AG09309 (cell line): ENCODE measurements at regions not wholly inside any gene's neighbourhood (a gene's known extent, or its start where the extent isn't known, plus 50 kb on each side); places are given as distances from the start of the nearest gene placed in this dataset.

Experiments
- DNase-seq: peaks from one replicate; pipeline ENCODE4 v3.0.0-alpha.2; 2010; ENCODE audit warnings: low read depth
- H3K4me3 ChIP-seq: 2 replicates; pipeline ENCODE4 v1.5.1; 2011; ENCODE audit warnings: mild to moderate bottlenecking, low read depth, low read length, moderate library complexity; ENCODE audit not compliant: control insufficient read depth
- TF ChIP-seq, protein P1 (sequence below): IDR thresholded peaks from 2 replicates; pipeline ENCODE4 v1.5.1; 2011; ENCODE audit warnings: mild to moderate bottlenecking, low read depth, low read length, inconsistent platforms; ENCODE audit not compliant: insufficient read depth, control insufficient read depth; ENCODE audit errors: missing control alignments

DNA sequence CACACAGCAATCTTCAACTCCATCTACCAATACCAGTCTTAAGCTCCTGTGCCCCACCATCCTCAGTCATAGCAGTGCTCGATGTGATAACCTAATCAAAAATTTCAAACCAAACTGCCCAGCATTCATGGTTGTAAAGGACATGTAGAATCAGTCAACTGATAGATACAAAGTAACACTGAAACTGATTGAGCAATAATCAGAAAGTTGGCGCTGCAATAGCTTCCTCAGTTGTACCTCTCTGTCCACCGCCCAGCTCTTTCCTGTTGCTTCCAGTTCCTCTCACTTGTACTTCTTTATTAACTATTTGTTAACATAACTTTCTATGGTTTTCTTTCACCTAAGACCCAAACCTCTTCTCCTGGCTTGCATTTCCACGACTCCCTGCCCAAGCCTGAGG, 745.7 kb downstream of the PDCD6IP start:
- TF ChIP-seq, protein P1, sequence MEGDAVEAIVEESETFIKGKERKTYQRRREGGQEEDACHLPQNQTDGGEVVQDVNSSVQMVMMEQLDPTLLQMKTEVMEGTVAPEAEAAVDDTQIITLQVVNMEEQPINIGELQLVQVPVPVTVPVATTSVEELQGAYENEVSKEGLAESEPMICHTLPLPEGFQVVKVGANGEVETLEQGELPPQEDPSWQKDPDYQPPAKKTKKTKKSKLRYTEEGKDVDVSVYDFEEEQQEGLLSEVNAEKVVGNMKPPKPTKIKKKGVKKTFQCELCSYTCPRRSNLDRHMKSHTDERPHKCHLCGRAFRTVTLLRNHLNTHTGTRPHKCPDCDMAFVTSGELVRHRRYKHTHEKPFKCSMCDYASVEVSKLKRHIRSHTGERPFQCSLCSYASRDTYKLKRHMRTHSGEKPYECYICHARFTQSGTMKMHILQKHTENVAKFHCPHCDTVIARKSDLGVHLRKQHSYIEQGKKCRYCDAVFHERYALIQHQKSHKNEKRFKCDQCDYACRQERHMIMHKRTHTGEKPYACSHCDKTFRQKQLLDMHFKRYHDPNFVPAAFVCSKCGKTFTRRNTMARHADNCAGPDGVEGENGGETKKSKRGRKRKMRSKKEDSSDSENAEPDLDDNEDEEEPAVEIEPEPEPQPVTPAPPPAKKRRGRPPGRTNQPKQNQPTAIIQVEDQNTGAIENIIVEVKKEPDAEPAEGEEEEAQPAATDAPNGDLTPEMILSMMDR = no peak
- no peak for DNase-seq
- H3K4me3 ChIP-seq = no peak overlapping the region

DNA sequence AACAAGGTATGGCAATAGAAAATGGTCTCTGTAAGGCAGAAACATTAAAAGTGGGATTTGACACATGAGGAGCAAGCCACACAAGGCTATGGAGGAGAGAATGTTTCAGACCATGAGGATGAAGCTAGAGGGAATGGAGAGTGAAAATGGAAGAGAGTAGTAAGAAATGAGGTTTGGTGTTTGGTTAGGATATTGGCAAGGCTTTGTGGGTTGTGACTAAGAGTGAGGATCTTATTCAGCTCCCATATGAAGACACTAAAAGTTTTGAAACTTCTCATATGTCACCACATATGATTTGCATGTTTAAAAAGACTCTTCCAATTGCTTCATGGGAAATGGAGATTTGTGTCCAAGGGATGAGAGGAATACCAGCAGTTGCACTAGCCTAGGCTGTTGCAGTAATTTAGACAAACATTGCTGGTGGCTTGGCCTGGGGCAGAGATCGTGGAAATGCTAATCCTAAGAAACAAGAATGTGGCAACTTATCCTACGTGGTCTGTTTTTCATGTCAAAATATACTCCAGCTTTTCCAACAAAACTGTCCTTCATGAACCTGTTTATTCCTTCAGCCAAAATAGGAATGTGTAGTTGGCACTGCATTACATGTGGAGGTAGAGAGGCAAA, 749.0 kb downstream of the PDCD6IP start:
- H3K4me3 ChIP-seq = no peak overlapping the region
- TF ChIP-seq, protein P1 = no peak
- DNase-seq = no peak

DNA sequence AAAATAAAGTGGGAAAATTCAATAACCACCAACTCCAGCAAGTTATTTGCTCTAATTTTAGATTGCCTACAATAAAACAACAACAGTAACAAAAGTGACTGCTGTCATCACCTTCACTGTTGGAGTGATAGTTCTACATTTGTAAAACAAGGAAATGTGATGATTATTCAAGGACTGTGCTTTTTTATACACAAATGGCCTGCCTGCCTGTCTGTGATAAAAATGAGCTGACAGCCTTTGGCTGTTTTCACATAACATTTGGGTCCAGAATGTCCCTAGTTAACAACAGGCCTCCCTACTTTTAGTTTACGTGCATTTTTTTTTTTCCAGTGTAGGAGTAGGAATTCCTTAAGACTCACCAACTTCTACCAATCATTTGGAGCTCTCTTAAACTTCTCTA, 768.8 kb downstream of the PDCD6IP start:
- TF ChIP-seq, protein P1 = no peak
- DNase-seq = no peak
- H3K4me3 ChIP-seq = no peak overlapping the region

DNA sequence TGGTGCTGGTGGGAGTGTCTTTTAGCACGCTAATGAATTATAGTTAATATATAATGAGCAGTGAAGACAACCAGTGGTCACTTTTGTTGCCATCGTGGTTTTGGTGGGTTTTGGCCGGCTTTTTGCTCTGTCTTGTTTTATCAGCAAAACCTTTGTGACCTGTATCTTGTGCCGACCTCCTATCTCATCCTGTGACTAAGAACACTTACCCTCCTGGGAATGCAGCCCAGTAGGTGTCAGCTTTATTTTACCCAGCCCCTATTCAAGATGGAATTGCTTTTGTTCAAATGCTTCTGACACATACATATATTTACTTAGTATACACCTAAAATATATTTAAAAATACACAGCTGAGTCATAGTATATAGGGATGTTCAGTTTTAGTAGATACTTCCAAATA, 770.3 kb downstream of the PDCD6IP start:
- DNase-seq = no peak
- TF ChIP-seq, protein P1 = no peak

DNA sequence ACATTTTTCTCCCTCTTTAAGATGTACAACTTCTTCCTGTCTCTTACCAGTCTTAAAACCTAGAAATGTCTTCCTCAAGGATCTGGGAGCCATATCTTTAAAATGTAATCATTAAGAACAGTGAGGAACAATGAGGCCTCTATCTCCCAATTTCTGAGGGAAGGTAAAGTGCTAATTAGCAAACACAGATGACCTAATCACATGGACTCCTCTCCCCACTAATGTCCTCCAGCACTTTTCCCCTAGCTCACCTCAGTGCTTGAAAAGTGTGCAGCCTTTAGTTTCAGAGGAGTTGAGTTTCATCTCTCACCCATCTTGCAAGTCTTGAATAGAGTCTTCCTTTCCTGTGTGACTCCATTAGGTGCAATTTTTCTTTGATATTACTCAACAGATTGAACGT, 771.0 kb downstream of the PDCD6IP start:
- TF ChIP-seq, protein P1 = no peak
- no peak for DNase-seq
- no peak overlapping the region for H3K4me3 ChIP-seq

More for the DNA sequence above, 770.3 kb downstream of the PDCD6IP start:
- no peak overlapping the region for H3K4me3 ChIP-seq

DNA sequence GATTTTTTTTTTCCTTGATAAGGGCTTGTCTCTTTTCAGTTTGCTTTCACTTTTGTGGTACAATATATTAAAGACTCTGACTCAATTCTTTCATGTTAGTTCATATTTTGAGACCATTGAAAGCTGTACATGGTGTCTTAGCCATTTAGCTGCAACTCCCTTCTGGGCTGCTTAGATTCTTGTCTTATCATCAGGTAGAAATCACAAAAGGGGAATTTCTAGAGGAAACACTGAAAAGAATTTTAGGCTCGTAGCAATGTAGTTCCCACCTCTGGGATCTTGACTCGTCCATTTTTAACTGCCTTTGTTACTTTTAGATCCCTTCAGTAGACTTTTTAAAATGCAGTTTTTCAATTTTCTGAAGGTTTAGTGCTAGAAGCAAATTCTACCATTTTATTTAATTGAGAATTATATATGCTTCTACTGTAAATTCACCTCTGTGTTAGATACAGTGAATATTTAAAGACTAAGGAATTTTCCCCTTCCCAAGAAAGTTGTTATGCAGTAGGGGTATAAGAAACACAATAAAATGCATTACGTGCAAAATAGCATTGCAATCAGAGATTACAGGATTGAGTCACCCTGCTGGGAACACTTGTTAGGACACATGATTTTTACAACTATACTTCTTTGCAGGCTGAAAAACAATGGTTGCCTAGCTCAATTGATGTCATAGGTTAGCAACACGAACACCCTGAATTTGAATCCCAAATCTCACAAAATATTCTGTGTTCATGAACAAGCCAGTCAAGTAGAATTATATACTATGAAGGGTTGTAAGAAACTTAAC, 772.7 kb downstream of the PDCD6IP start:
- DNase-seq = no peak
- TF ChIP-seq, protein P1 = no peak
- H3K4me3 ChIP-seq = no peak overlapping the region
